NCI-H146 (cell line): ENCODE measurements at regions not wholly inside any gene's neighbourhood (a gene's known extent, or its start where the extent isn't known, plus 50 kb on each side); places are given as distances from the start of the nearest gene placed in this dataset.

Source experiments
- DNase-seq: peaks from one replicate; lab custom pipeline; 2025; lab: John Stamatoyannopoulos, UW

- DNase-seq = no peak
These were observed 168.2 kb upstream of the PPARGC1A start for GRCh38 chr4:24057915-24058559.

- DNase-seq = no peak
These were observed 166.4 kb upstream of the PPARGC1A start for GRCh38 chr4:24056289-24056688.

GRCh38 chr4:24055623-24056022 is 165.8 kb upstream of the PPARGC1A start:
- no peak for DNase-seq

GRCh38 chr4:24054910-24055309 is 165.1 kb upstream of the PPARGC1A start:
- no peak for DNase-seq

- no peak for DNase-seq
These were observed 164.1 kb upstream of the PPARGC1A start for GRCh38 chr4:24053934-24054333.

- no peak for DNase-seq
These were observed 155.1 kb upstream of the PPARGC1A start for GRCh38 chr4:24044610-24045589.

- no peak for DNase-seq
These were observed 152.2 kb upstream of the PPARGC1A start for GRCh38 chr4:24042094-24042493.

- DNase-seq = no peak
These were observed 151.0 kb upstream of the PPARGC1A start for GRCh38 chr4:24040811-24041210.

- no peak for DNase-seq
These were observed 143.8 kb upstream of the PPARGC1A start for GRCh38 chr4:24033626-24034025.

- DNase-seq = no peak
These were observed 142.6 kb upstream of the PPARGC1A start for GRCh38 chr4:24032371-24032989.

GRCh38 chr4:24026596-24026995 is 136.7 kb upstream of the PPARGC1A start:
- DNase-seq = no peak

GRCh38 chr4:24024605-24025004 is 134.8 kb upstream of the PPARGC1A start:
- DNase-seq = no peak

GRCh38 chr4:24024157-24024556 is 134.3 kb upstream of the PPARGC1A start:
- DNase-seq = no peak

GRCh38 chr4:24015782-24016181 is 125.9 kb upstream of the PPARGC1A start:
- no peak for DNase-seq

- no peak for DNase-seq
These were observed 124.0 kb upstream of the PPARGC1A start for GRCh38 chr4:24013668-24014422.

- no peak for DNase-seq
These were observed 121.1 kb upstream of the PPARGC1A start for GRCh38 chr4:24010994-24011393.

- no peak for DNase-seq
These were observed 120.7 kb upstream of the PPARGC1A start for GRCh38 chr4:24010573-24010972.

GRCh38 chr4:24007860-24008261 is 118.0 kb upstream of the PPARGC1A start:
- DNase-seq = no peak

- no peak for DNase-seq
These were observed 116.4 kb upstream of the PPARGC1A start for GRCh38 chr4:24006269-24006668.

GRCh38 chr4:24003926-24004325 is 114.1 kb upstream of the PPARGC1A start:
- no peak for DNase-seq

GRCh38 chr4:24003496-24003895 is 113.6 kb upstream of the PPARGC1A start:
- DNase-seq = no peak

GRCh38 chr4:24002330-24002966 is 112.6 kb upstream of the PPARGC1A start:
- no peak for DNase-seq
